Vagina (tissue), 2 donors: ENCODE measurements at regions not wholly inside any gene's neighbourhood (a gene's known extent, or its start where the extent isn't known, plus 50 kb on each side); places are given as distances from the start of the nearest gene placed in this dataset.

Experiments
- DNase-seq, 2 donors: peaks; one replicate each; pipeline ENCODE4 v3.0.0-alpha.2; 2017; ENCODE audit errors: extremely low spot score in 2 of 2
- H3K27ac ChIP-seq: fragments of 200-600 bp; sonication (generic); one replicate; pipeline ENCODE4 v1.5.1; 2019
- H3K27me3 ChIP-seq: fragments of 200-600 bp; sonication (generic); one replicate; pipeline ENCODE4 v1.5.1; 2019
- H3K36me3 ChIP-seq, 2 donors: fragments of 200-600 bp; sonication (generic); one replicate each; pipeline ENCODE4 v1.5.1; 2017 to 2019
- H3K4me1 ChIP-seq: fragments of 200-600 bp; sonication (generic); one replicate; pipeline ENCODE4 v1.5.1; 2019
- H3K4me3 ChIP-seq, 2 donors: fragments of 200-600 bp; sonication (generic); 1 replicate in 1 of 2; 2 replicates in 1 of 2; pipeline ENCODE4 v1.5.1; 2016 to 2019
- H3K9me3 ChIP-seq: fragments of 200-600 bp; sonication (generic); one replicate; pipeline ENCODE4 v1.5.1; 2019
- CTCF ChIP-seq, 3 experiments: fragments of 450-650 bp in 2 of 3; fragments of 200-600 bp in 1 of 3; sonication (generic) in 1 of 3; IDR thresholded peaks; one replicate each; pipeline ENCODE4 v1.5.1; 2017 to 2019; ENCODE audit warnings: antibody characterized with exemption in 3 of 3, mild to moderate bottlenecking in 2 of 3, moderate library complexity in 2 of 3
- POLR2A ChIP-seq, 2 donors: fragments of 450-650 bp; IDR thresholded peaks; one replicate each; pipeline ENCODE4 v1.6.1; 2017; ENCODE audit warnings: antibody characterized with exemption in 2 of 2, mild to moderate bottlenecking in 2 of 2, moderate library complexity in 2 of 2
- POLR2AphosphoS5 ChIP-seq, 2 donors: sonication (generic); formaldehyde crosslinking; IDR thresholded peaks; one replicate each; pipeline ENCODE4 v1.9.0; 2017; ENCODE audit warnings: antibody characterized with exemption in 2 of 2, mild to moderate bottlenecking in 2 of 2, low read depth in 1 of 2; ENCODE audit not compliant: insufficient read depth in 1 of 2
- intact Hi-C: fragments of 100-400 bp; cut with DNase I; formaldehyde crosslinking; loops from one replicate; pipeline ENCODE4 v1.15.1; 2023

- Histone ChIP-seq H3K36me3 (no peaks in the 10 kb centered on the region), H3K27me3 (no peaks in the 10 kb centered on the region), H3K9me3 (no peaks in the 10 kb centered on the region), H3K4me3 (no peak overlapping the region), H3K27ac (no peak overlapping the region), H3K4me1 (no peaks in the 10 kb centered on the region)
- DNase-seq = peak in 1 of 2 donors; percentile 70
- intact Hi-C loops = no loop called here
- TF ChIP-seq POLR2A (IDR thresholded peaks at IDR 0.05) (no peak), POLR2AphosphoS5 (IDR thresholded peaks at IDR 0.05; ENCODE audit: insufficient read depth in 1 of 2, low read depth in 1 of 2) (no peak), CTCF (IDR thresholded peaks at IDR 0.05) (no peak)
These were observed 172.8 kb downstream of the BCL11B start for GRCh38 chr14:99099051-99099787.

GRCh38 chr14:99100497-99101270, 171.3 kb downstream of the BCL11B start:
- Histone ChIP-seq H3K27me3 (no peaks in the 10 kb centered on the region), H3K36me3 (no peaks in the 10 kb centered on the region), H3K9me3 (no peaks in the 10 kb centered on the region), H3K27ac (no peak overlapping the region), H3K4me3 (no peak overlapping the region), H3K4me1 (no peaks in the 10 kb centered on the region)
- no peak for TF ChIP-seq POLR2AphosphoS5 (IDR thresholded peaks at IDR 0.05; ENCODE audit: insufficient read depth in 1 of 2, low read depth in 1 of 2)
- no peak for TF ChIP-seq POLR2A (IDR thresholded peaks at IDR 0.05)
- TF ChIP-seq CTCF (IDR thresholded peaks at IDR 0.05) = no peak
- DNase-seq = peak in 1 of 2 donors; percentile 93
- intact Hi-C loops = no loop called here

- H3K27me3 ChIP-seq = no peaks in the 10 kb centered on the region
- H3K36me3 ChIP-seq = no peaks in the 10 kb centered on the region
- H3K9me3 ChIP-seq = no peaks in the 10 kb centered on the region
- TF ChIP-seq POLR2A (IDR thresholded peaks at IDR 0.05) (no peak), POLR2AphosphoS5 (IDR thresholded peaks at IDR 0.05; ENCODE audit: insufficient read depth in 1 of 2, low read depth in 1 of 2) (no peak), CTCF (IDR thresholded peaks at IDR 0.05) (no peak)
- H3K4me3 ChIP-seq = no peak overlapping the region
- DNase-seq = no peak
- intact Hi-C loops = no loop called here
- no peak overlapping the region for H3K27ac ChIP-seq
- no peaks in the 10 kb centered on the region for H3K4me1 ChIP-seq
These were observed 170.0 kb downstream of the BCL11B start for GRCh38 chr14:99101855-99102461.

GRCh38 chr14:99116741-99117295, 155.2 kb downstream of the BCL11B start:
- TF ChIP-seq CTCF (IDR thresholded peaks at IDR 0.05) (no peak), POLR2A (IDR thresholded peaks at IDR 0.05) (no peak), POLR2AphosphoS5 (IDR thresholded peaks at IDR 0.05; ENCODE audit: insufficient read depth in 1 of 2, low read depth in 1 of 2) (no peak)
- peak; percentile 60 to 92 for DNase-seq
- no peaks in the 10 kb centered on the region for H3K27me3 ChIP-seq

More at GRCh38 chr14:99116741-99117295, 155.2 kb downstream of the BCL11B start:
- Histone ChIP-seq H3K36me3 (no peaks in the 10 kb centered on the region), H3K27ac (no peak overlapping the region), H3K4me3 (no peak overlapping the region), H3K9me3 (no peaks in the 10 kb centered on the region), H3K4me1 (peaks cover 8% of the 10 kb centered on the region)
- intact Hi-C loops = no loop called here
